Calu3 (cell line): ENCODE measurements at regions not wholly inside any gene's neighbourhood (a gene's known extent, or its start where the extent isn't known, plus 50 kb on each side); places are given as distances from the start of the nearest gene placed in this dataset.

ENCODE experiments used
- BruUV-seq: library from RNA; stranded (reverse); fragments of 400-500 nt; replicated peaks from 2 replicates; lab custom pipeline; 2021; lab: Mats Ljungman, UMichigan
- CTCF ChIA-PET: fragments of 300-600 bp; sonication (Branson Sonifier 250); formaldehyde crosslinking; loops from one replicate; lab custom pipeline; 2022; ENCODE audit warnings: antibody characterized with exemption; lab: Charles Lee
- DNase-seq: peaks from one replicate; pipeline ENCODE4 v3.0.0; 2022
- H3K27ac Mint-ChIP-seq: one replicate; pipeline ENCODE4 v1.8.0; 2022; ENCODE audit warnings: mixed read lengths; ENCODE audit not compliant: unreplicated experiment
- H3K27me3 Mint-ChIP-seq: one replicate; pipeline ENCODE4 v1.8.0; 2022; ENCODE audit warnings: mixed read lengths; ENCODE audit not compliant: unreplicated experiment
- H3K36me3 Mint-ChIP-seq: one replicate; pipeline ENCODE4 v1.8.0; 2022; ENCODE audit warnings: mild to moderate bottlenecking, moderate library complexity, mixed read lengths; ENCODE audit not compliant: insufficient read depth, unreplicated experiment
- H3K4me1 Mint-ChIP-seq: one replicate; pipeline ENCODE4 v1.8.0; 2022; ENCODE audit warnings: mild to moderate bottlenecking, low read depth, mixed read lengths; ENCODE audit not compliant: unreplicated experiment
- H3K4me3 Mint-ChIP-seq: one replicate; pipeline ENCODE4 v1.8.0; 2022; ENCODE audit warnings: mild to moderate bottlenecking, low read depth, moderate library complexity, mixed read lengths; ENCODE audit not compliant: unreplicated experiment
- H3K9me3 Mint-ChIP-seq: one replicate; pipeline ENCODE4 v1.8.0; 2022; ENCODE audit warnings: low read depth, mixed read lengths; ENCODE audit not compliant: unreplicated experiment
- intact Hi-C: fragments of 100-400 bp; cut with micrococcal nuclease; formaldehyde crosslinking; loops from one replicate; pipeline ENCODE4 v1.10.0; 2022; ENCODE audit not compliant: unreplicated experiment
- TF ChIP-seq, protein P1 (sequence below): fragments of 200-600 bp; IDR thresholded peaks from one replicate; pipeline ENCODE4 v1.8.0; 2022; ENCODE audit warnings: antibody characterized with exemption; ENCODE audit not compliant: unreplicated experiment

DNA sequence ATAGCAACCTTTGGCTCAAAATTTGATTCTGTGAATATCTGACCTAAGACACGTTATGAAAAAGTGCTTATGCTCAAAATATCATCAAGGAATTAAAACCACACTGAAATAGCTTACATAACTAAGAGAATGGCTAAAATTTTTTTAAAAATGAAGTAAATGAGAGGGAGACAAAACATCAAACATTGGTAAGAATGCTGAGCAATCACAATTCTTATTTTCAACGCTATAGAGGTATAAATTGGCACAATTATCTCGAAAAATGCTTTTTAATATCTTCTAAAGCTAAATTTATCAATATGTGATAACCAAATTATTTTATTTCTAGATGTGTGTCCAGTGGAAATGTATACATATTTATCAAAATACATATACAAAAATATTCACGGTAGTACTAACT, 381.3 kb downstream of the ANXA1 start:
- no TSS peak for BruUV-seq

DNA sequence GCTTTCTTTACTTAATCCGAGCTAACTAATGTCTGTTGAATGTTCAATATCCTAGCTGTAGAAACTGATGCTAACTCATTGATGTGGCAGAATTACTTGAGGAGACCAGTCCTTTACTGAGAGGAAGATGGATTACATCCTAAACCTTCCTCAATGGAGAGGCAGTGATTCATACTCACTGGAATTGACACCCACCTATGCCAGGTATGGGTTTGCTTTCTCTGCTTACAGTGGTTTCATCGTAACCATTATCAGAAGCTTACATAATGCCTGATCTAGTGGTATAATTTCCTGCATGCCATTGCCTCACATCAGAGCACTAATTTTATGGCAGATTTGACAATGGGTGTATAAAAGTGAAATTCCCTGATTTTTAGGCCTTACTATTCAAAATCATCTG, 384.7 kb downstream of the ANXA1 start:
- DNase-seq, result no peak
- no peak overlapping the region for H3K27ac Mint-ChIP-seq
- BruUV-seq, result no TSS peak
- TF ChIP-seq, protein P1, sequence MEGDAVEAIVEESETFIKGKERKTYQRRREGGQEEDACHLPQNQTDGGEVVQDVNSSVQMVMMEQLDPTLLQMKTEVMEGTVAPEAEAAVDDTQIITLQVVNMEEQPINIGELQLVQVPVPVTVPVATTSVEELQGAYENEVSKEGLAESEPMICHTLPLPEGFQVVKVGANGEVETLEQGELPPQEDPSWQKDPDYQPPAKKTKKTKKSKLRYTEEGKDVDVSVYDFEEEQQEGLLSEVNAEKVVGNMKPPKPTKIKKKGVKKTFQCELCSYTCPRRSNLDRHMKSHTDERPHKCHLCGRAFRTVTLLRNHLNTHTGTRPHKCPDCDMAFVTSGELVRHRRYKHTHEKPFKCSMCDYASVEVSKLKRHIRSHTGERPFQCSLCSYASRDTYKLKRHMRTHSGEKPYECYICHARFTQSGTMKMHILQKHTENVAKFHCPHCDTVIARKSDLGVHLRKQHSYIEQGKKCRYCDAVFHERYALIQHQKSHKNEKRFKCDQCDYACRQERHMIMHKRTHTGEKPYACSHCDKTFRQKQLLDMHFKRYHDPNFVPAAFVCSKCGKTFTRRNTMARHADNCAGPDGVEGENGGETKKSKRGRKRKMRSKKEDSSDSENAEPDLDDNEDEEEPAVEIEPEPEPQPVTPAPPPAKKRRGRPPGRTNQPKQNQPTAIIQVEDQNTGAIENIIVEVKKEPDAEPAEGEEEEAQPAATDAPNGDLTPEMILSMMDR, result no peak
- no peak overlapping the region for H3K4me3 Mint-ChIP-seq
- no peaks in the 10 kb centered on the region for H3K36me3 Mint-ChIP-seq
- intact Hi-C loops, result no loop called here
- peaks cover 2% of the 10 kb centered on the region for H3K4me1 Mint-ChIP-seq
- H3K27me3 Mint-ChIP-seq, result no peaks in the 10 kb centered on the region
- peaks cover 4% of the 10 kb centered on the region for H3K9me3 Mint-ChIP-seq
- CTCF ChIA-PET, result no interaction called here

More for the DNA sequence above, 381.3 kb downstream of the ANXA1 start:
- intact Hi-C loops, result no loop called here
- Mint-ChIP-seq H3K27ac (no peak overlapping the region), H3K9me3 (peaks cover 4% of the 10 kb centered on the region), H3K27me3 (no peaks in the 10 kb centered on the region), H3K4me3 (no peak overlapping the region), H3K4me1 (no peaks in the 10 kb centered on the region), H3K36me3 (no peaks in the 10 kb centered on the region)
- TF ChIP-seq, protein P1, result no peak
- CTCF ChIA-PET, result no interaction called here
- no peak for DNase-seq

DNA sequence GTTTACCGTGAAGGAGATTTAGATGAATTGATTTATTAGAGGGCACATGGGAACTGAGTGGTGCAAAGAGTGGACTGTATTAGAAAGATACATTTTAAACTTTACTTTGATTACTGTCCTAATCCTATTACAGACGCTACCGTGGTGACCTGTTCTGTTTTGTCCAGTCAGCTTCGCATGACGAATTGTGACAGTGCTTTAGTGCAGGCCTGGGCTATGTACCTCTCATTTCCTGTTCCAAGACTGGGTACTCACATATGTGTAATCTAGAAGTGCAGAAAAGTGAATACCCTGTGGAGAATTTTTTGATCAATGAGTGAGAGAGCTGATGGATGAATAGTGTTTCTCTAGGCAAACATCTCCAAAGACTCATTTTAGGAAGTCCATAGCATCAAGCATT, 385.9 kb downstream of the ANXA1 start:
- no peaks in the 10 kb centered on the region for H3K36me3 Mint-ChIP-seq
- TF ChIP-seq, protein P1, result no peak
- no peak for DNase-seq
- H3K4me1 Mint-ChIP-seq, result peaks cover 8% of the 10 kb centered on the region
- H3K9me3 Mint-ChIP-seq, result peaks cover 4% of the 10 kb centered on the region
- intact Hi-C loops, result no loop called here
- H3K4me3 Mint-ChIP-seq, result no peak overlapping the region
- CTCF ChIA-PET, result interaction anchor here (0.9 kb wide), 1 partner anchor 11 kb away, joined by 3 read pairs; no protein-coding TSS in a partner anchor
- no peak overlapping the region for H3K27ac Mint-ChIP-seq
- no TSS peak for BruUV-seq
- no peaks in the 10 kb centered on the region for H3K27me3 Mint-ChIP-seq

DNA sequence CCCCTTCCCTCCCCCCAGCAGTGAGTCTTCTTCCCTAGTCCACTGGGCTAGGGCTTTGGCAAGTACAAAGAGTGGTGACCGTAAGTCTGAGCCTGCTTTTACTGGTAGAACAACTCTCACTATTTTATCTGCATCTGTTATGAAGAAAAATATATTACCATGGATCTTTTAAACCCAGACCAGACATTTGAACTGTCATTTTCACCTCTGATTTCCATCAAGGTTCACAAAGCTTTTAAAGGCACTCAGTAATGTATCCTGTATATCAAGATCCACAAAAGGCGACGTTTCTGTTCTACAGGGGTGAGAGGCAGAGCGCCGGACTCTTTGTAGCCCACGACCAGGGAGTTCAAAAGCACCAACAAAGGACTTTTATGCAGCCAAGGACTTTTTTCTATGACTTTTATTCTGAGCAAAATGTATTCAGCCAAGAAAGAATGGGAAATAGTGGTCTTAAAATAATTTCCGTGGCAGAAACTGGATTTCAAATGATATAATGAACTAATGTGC, 388.3 kb downstream of the ANXA1 start:
- Mint-ChIP-seq H3K36me3 (no peaks in the 10 kb centered on the region), H3K27ac (no peak overlapping the region), H3K27me3 (no peaks in the 10 kb centered on the region), H3K4me3 (no peak overlapping the region), H3K9me3 (no peaks in the 10 kb centered on the region), H3K4me1 (peaks cover 8% of the 10 kb centered on the region)
- intact Hi-C loops, result no loop called here
- TF ChIP-seq, protein P1, result no peak
- CTCF ChIA-PET, result no interaction called here
- BruUV-seq, result no TSS peak
- DNase-seq, result no peak
